ENCODE measurements at regions not wholly inside any gene's neighbourhood (a gene's known extent, or its start where the extent isn't known, plus 50 kb on each side); places are given as distances from the start of the nearest gene placed in this dataset.

GRCh38 chr6:120903836-120904235, 430.4 kb downstream of the TBC1D32 start:
- DNase-seq (ENCODE audit: low read depth), result no peak
- H3K4me3 ChIP-seq (replicated peaks; ENCODE audit: low read depth, low read length), result no peak overlapping the region
- TF ChIP-seq CTCF (IDR thresholded peaks at IDR 0.05; ENCODE audit: low read length, missing control alignments), result no peak

- DNase-seq (ENCODE audit: low read depth), result no peak
- no peak for TF ChIP-seq CTCF (IDR thresholded peaks at IDR 0.05; ENCODE audit: low read length, missing control alignments)
- H3K4me3 ChIP-seq (replicated peaks; ENCODE audit: low read depth, low read length), result no peak overlapping the region
Observed at GRCh38 chr6:120899932-120900331, 434.3 kb downstream of the TBC1D32 start.

- no peak overlapping the region for H3K4me3 ChIP-seq (replicated peaks; ENCODE audit: low read depth, low read length)
- no peak for DNase-seq (ENCODE audit: low read depth)
- TF ChIP-seq CTCF (IDR thresholded peaks at IDR 0.05; ENCODE audit: low read length, missing control alignments), result no peak
Observed at GRCh38 chr6:120894077-120894476, 440.2 kb downstream of the TBC1D32 start.

- no peak overlapping the region for H3K4me3 ChIP-seq (replicated peaks; ENCODE audit: low read depth, low read length)
- no peak for TF ChIP-seq CTCF (IDR thresholded peaks at IDR 0.05; ENCODE audit: low read length, missing control alignments)
- DNase-seq (ENCODE audit: low read depth), result no peak
Observed at GRCh38 chr6:120876931-120877330, 457.3 kb downstream of the TBC1D32 start.

GRCh38 chr6:120876424-120876823, 457.9 kb downstream of the TBC1D32 start:
- TF ChIP-seq CTCF (IDR thresholded peaks at IDR 0.05; ENCODE audit: low read length, missing control alignments), result no peak
- H3K4me3 ChIP-seq (replicated peaks; ENCODE audit: low read depth, low read length), result no peak overlapping the region
- no peak for DNase-seq (ENCODE audit: low read depth)

GRCh38 chr6:120875900-120876299, 458.4 kb downstream of the TBC1D32 start:
- no peak for DNase-seq (ENCODE audit: low read depth)
- no peak overlapping the region for H3K4me3 ChIP-seq (replicated peaks; ENCODE audit: low read depth, low read length)

More at GRCh38 chr6:120875900-120876299, 458.4 kb downstream of the TBC1D32 start:
- TF ChIP-seq CTCF (IDR thresholded peaks at IDR 0.05; ENCODE audit: low read length, missing control alignments), result no peak

Measured in fibroblast of pulmonary artery (primary cell).